Neural cell (in vitro differentiated cells): ENCODE measurements at regions not wholly inside any gene's neighbourhood (a gene's known extent, or its start where the extent isn't known, plus 50 kb on each side); places are given as distances from the start of the nearest gene placed in this dataset.

Experiments
- H2AFZ ChIP-seq: fragments of 200-600, 300-800 bp; sonication (generic), shearing (Covaris generic); 2 replicates; pipeline ENCODE4 v1.6.0; 2014; ENCODE audit warnings: low read depth, mild to moderate bottlenecking, antibody characterized with exemption, low read length, moderate library complexity
- H3F3A ChIP-seq: fragments of 200-600 bp; shearing (Covaris generic); 2 replicates; pipeline ENCODE4 v1.6.1; 2016; ENCODE audit warnings: mild to moderate bottlenecking, moderate library complexity, mixed read lengths, antibody characterized with exemption, low read length; ENCODE audit not compliant: insufficient read depth, poor library complexity, severe bottlenecking
- H3K27ac ChIP-seq: fragments of 200-600, 300-800 bp; sonication (generic), shearing (Covaris generic); 2 replicates; pipeline ENCODE4 v1.5.1; 2014; ENCODE audit warnings: mild to moderate bottlenecking, low read length, moderate library complexity
- H3K27me3 ChIP-seq: fragments of 300-800, 200-600 bp; sonication (generic), shearing (Covaris generic); 2 replicates; pipeline ENCODE4 v1.6.0; 2014; ENCODE audit warnings: mild to moderate bottlenecking, low read depth, low read length, moderate library complexity; ENCODE audit not compliant: insufficient read depth
- H3K36me3 ChIP-seq: fragments of 300-800, 200-600 bp; sonication (generic), shearing (Covaris generic); 2 replicates; pipeline ENCODE4 v1.5.1; 2014; ENCODE audit warnings: mild to moderate bottlenecking, antibody characterized with exemption, low read length, moderate library complexity; ENCODE audit not compliant: insufficient read depth
- H3K4me2 ChIP-seq: fragments of 300-800, 200-600 bp; sonication (generic), shearing (Covaris generic); 2 replicates; pipeline ENCODE4 v1.6.0; 2014; ENCODE audit warnings: mild to moderate bottlenecking, low read length
- H3K4me3 ChIP-seq: fragments of 300-800, 200-600 bp; sonication (generic), shearing (Covaris generic); 2 replicates; pipeline ENCODE4 v1.5.1; 2014; ENCODE audit warnings: mild to moderate bottlenecking, low read length, moderate library complexity
- H3K79me2 ChIP-seq: fragments of 200-600 bp; shearing (Covaris generic); replicated peaks from 2 replicates; pipeline ENCODE4 v1.6.0; 2014; ENCODE audit warnings: mild to moderate bottlenecking, low read length, moderate library complexity; ENCODE audit not compliant: insufficient read depth
- H3K9ac ChIP-seq: fragments of 300-800, 200-600 bp; sonication (generic), shearing (Covaris generic); 2 replicates; pipeline ENCODE4 v1.6.1; 2016; ENCODE audit warnings: mild to moderate bottlenecking, low read length, mixed read lengths
- H3K9me2 ChIP-seq: fragments of 200-600 bp; shearing (Covaris generic); 2 replicates; pipeline ENCODE4 v1.6.1; 2016; ENCODE audit warnings: mild to moderate bottlenecking, low read length, mixed read lengths; ENCODE audit not compliant: insufficient read depth
- H3K9me3 ChIP-seq: fragments of 200-600, 300-800 bp; sonication (generic), shearing (Covaris generic); 2 replicates; pipeline ENCODE4 v1.6.1; 2016; ENCODE audit warnings: mild to moderate bottlenecking, mixed run types, low read length, moderate library complexity, mixed read lengths
- H4K20me1 ChIP-seq: fragments of 200-600 bp; shearing (Covaris generic); 2 replicates; pipeline ENCODE4 v1.6.1; 2016; ENCODE audit warnings: mild to moderate bottlenecking, mixed run types; ENCODE audit not compliant: insufficient read depth
- CTCF ChIP-seq: fragments of 450-650 bp; IDR thresholded peaks from 2 replicates; pipeline ENCODE4 v1.5.1; 2014; ENCODE audit warnings: antibody characterized with exemption, mild to moderate bottlenecking, moderate library complexity; ENCODE audit not compliant: poor library complexity, severe bottlenecking
- EP300 ChIP-seq: fragments of 450-650 bp; conservative IDR thresholded peaks from 2 replicates; pipeline ENCODE4 v1.6.1; 2014; ENCODE audit warnings: antibody characterized with exemption, mild to moderate bottlenecking, moderate library complexity; ENCODE audit not compliant: poor library complexity, severe bottlenecking
- EZH2 ChIP-seq: fragments of 200-600, 300-800 bp; shearing (Covaris generic), sonication (generic); IDR thresholded peaks from 2 replicates; pipeline ENCODE4 v1.6.1; 2014; ENCODE audit warnings: antibody characterized with exemption, low read length, borderline replicate concordance, mild to moderate bottlenecking; ENCODE audit not compliant: insufficient read depth, poor library complexity, severe bottlenecking
- MXI1 ChIP-seq: fragments of 450-650 bp; conservative IDR thresholded peaks from 2 replicates; pipeline ENCODE4 v1.6.1; 2014; ENCODE audit warnings: antibody characterized with exemption, mild to moderate bottlenecking; ENCODE audit not compliant: poor library complexity, severe bottlenecking
- POLR2AphosphoS5 ChIP-seq: IDR thresholded peaks from 2 replicates; pipeline ENCODE4 v1.6.1; 2012
- RAD21 ChIP-seq: fragments of 450-650 bp; conservative IDR thresholded peaks from 2 replicates; pipeline ENCODE4 v1.6.1; 2014; ENCODE audit warnings: antibody characterized with exemption, mild to moderate bottlenecking, moderate library complexity
- REST ChIP-seq: IDR thresholded peaks from 2 replicates; pipeline ENCODE4 v1.6.1; 2012; ENCODE audit warnings: borderline replicate concordance
- SMC3 ChIP-seq: fragments of 450-650 bp; conservative IDR thresholded peaks from 2 replicates; pipeline ENCODE4 v1.6.1; 2014; ENCODE audit warnings: antibody characterized with exemption, mild to moderate bottlenecking, moderate library complexity; ENCODE audit not compliant: poor library complexity
- TAF1 ChIP-seq: IDR thresholded peaks from 2 replicates; pipeline ENCODE4 v1.6.1; 2012; ENCODE audit warnings: low read depth

- no peaks in the 10 kb centered on the region for H3K36me3 ChIP-seq
- no peaks in the 10 kb centered on the region for H3K79me2 ChIP-seq
- H3F3A ChIP-seq: no peaks in the 10 kb centered on the region
- no peaks in the 10 kb centered on the region for H4K20me1 ChIP-seq
- H3K4me3 ChIP-seq: no peak overlapping the region
- no peak overlapping the region for H2AFZ ChIP-seq
- no peaks in the 10 kb centered on the region for H3K9me3 ChIP-seq
- H3K4me2 ChIP-seq: no peak overlapping the region
- no peak for TF ChIP-seq EP300
- TF ChIP-seq REST: no peak
- no peak for TF ChIP-seq MXI1
- no peak for TF ChIP-seq TAF1
- TF ChIP-seq POLR2AphosphoS5: no peak
- no peak for TF ChIP-seq EZH2
- TF ChIP-seq RAD21: no peak
- no peak for TF ChIP-seq CTCF
- no peak for TF ChIP-seq SMC3
- H3K27me3 ChIP-seq: no peaks in the 10 kb centered on the region
- no peak overlapping the region for H3K27ac ChIP-seq
- no peaks in the 10 kb centered on the region for H3K9me2 ChIP-seq
- no peak overlapping the region for H3K9ac ChIP-seq
Observed at GRCh38 chr12:105459760-105460330, 129.4 kb downstream of the C12orf75 start.

- TF ChIP-seq REST (no peak), TAF1 (no peak), MXI1 (no peak), POLR2AphosphoS5 (no peak), CTCF (no peak), EP300 (no peak), RAD21 (no peak), SMC3 (no peak), EZH2 (no peak)
- Histone ChIP-seq H3F3A (no peaks in the 10 kb centered on the region), H3K36me3 (no peaks in the 10 kb centered on the region), H2AFZ (no peak overlapping the region), H4K20me1 (no peaks in the 10 kb centered on the region), H3K9me2 (no peaks in the 10 kb centered on the region), H3K79me2 (no peaks in the 10 kb centered on the region), H3K27ac (no peak overlapping the region), H3K27me3 (no peaks in the 10 kb centered on the region), H3K9me3 (no peaks in the 10 kb centered on the region), H3K4me2 (no peak overlapping the region), H3K4me3 (no peak overlapping the region), H3K9ac (no peak overlapping the region)
Observed at GRCh38 chr12:105461271-105461943, 130.9 kb downstream of the C12orf75 start.
